ENCODE measurements at regions not wholly inside any gene's neighbourhood (a gene's known extent, or its start where the extent isn't known, plus 50 kb on each side); places are given as distances from the start of the nearest gene placed in this dataset.

GRCh38 chr19:30088567-30088966 is 146.5 kb downstream of the URI1 start:
- H3K36me3 ChIP-seq (ENCODE audit: insufficient read depth, low read length): no peaks in the 10 kb centered on the region
- H3K4me3 ChIP-seq (ENCODE audit: low read depth, low read length, poor library complexity, severe bottlenecking): no peak overlapping the region
- no peaks in the 10 kb centered on the region for H4K20me1 ChIP-seq (ENCODE audit: insufficient read depth, low read length)
- H3K9me3 ChIP-seq (ENCODE audit: low read length): no peaks in the 10 kb centered on the region
- H3K79me2 ChIP-seq (ENCODE audit: insufficient read depth, low read length): no peaks in the 10 kb centered on the region
- H3F3A ChIP-seq (ENCODE audit: insufficient read depth, low read length): no peaks in the 10 kb centered on the region
- H3K4me1 ChIP-seq (ENCODE audit: insufficient read depth, low read length, severe bottlenecking): no peaks in the 10 kb centered on the region
- no peak overlapping the region for H2AFZ ChIP-seq (ENCODE audit: low read length)
- no peak overlapping the region for H3K4me2 ChIP-seq (ENCODE audit: low read length)
- no peaks in the 10 kb centered on the region; the same call in 1 of the 2 replicates for H3K27me3 ChIP-seq (ENCODE audit: insufficient read depth, low read length)
- H3K9ac ChIP-seq (ENCODE audit: low read length): no peak overlapping the region
- no peaks in the 10 kb centered on the region for H3K9me2 ChIP-seq (ENCODE audit: low read depth, low read length)
- H3K27ac ChIP-seq (ENCODE audit: low read depth, low read length, poor library complexity, severe bottlenecking): no peak overlapping the region
- TF ChIP-seq EZH2 (IDR thresholded peaks at IDR 0.05; ENCODE audit: borderline replicate concordance, low read length): no peak
- TF ChIP-seq, protein P1, sequence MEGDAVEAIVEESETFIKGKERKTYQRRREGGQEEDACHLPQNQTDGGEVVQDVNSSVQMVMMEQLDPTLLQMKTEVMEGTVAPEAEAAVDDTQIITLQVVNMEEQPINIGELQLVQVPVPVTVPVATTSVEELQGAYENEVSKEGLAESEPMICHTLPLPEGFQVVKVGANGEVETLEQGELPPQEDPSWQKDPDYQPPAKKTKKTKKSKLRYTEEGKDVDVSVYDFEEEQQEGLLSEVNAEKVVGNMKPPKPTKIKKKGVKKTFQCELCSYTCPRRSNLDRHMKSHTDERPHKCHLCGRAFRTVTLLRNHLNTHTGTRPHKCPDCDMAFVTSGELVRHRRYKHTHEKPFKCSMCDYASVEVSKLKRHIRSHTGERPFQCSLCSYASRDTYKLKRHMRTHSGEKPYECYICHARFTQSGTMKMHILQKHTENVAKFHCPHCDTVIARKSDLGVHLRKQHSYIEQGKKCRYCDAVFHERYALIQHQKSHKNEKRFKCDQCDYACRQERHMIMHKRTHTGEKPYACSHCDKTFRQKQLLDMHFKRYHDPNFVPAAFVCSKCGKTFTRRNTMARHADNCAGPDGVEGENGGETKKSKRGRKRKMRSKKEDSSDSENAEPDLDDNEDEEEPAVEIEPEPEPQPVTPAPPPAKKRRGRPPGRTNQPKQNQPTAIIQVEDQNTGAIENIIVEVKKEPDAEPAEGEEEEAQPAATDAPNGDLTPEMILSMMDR (IDR thresholded peaks at IDR 0.05; ENCODE audit: low read length): no peak

- no peaks in the 10 kb centered on the region for H3K79me2 ChIP-seq (ENCODE audit: insufficient read depth, low read length)
- no peak overlapping the region for H3K27ac ChIP-seq (ENCODE audit: low read depth, low read length, poor library complexity, severe bottlenecking)
- H3K4me3 ChIP-seq (ENCODE audit: low read depth, low read length, poor library complexity, severe bottlenecking): no peak overlapping the region
- H3K9ac ChIP-seq (ENCODE audit: low read length): no peak overlapping the region
- H3K9me2 ChIP-seq (ENCODE audit: low read depth, low read length): no peaks in the 10 kb centered on the region
- H3K36me3 ChIP-seq (ENCODE audit: insufficient read depth, low read length): no peaks in the 10 kb centered on the region
- TF ChIP-seq EZH2 (IDR thresholded peaks at IDR 0.05; ENCODE audit: borderline replicate concordance, low read length): no peak
- TF ChIP-seq, protein P1 (IDR thresholded peaks at IDR 0.05; ENCODE audit: low read length): no peak
- no peaks in the 10 kb centered on the region for H3K9me3 ChIP-seq (ENCODE audit: low read length)
- H3K4me2 ChIP-seq (ENCODE audit: low read length): no peak overlapping the region
- H3F3A ChIP-seq (ENCODE audit: insufficient read depth, low read length): no peaks in the 10 kb centered on the region
- no peak overlapping the region for H2AFZ ChIP-seq (ENCODE audit: low read length)
- H4K20me1 ChIP-seq (ENCODE audit: insufficient read depth, low read length): no peaks in the 10 kb centered on the region
- H3K27me3 ChIP-seq (ENCODE audit: insufficient read depth, low read length): no peaks in the 10 kb centered on the region; the same call in 1 of the 2 replicates
- no peaks in the 10 kb centered on the region for H3K4me1 ChIP-seq (ENCODE audit: insufficient read depth, low read length, severe bottlenecking)
Observed at GRCh38 chr19:30089086-30089665, 147.1 kb downstream of the URI1 start.

DNA sequence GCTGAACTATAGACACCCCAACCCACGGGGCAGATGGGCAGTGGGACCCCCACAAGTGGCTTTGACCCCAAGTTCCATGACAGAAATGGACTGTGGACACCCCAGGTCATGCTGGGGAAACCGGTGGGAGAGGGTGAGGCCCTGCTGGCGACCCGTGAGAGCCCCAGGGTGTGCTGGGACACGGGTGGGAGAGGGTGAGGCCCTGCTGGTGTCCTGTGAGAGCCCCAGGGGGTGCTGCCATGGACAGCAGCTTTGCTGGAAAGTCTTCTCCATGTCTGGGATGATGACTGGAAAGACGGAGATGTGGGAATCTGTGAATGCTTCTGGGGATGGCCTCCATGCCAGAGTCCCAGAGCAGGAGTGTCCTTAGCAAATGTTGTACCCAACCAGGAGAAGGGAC is 148.4 kb downstream of the URI1 start:
- H3K36me3 ChIP-seq (ENCODE audit: insufficient read depth, low read length): no peaks in the 10 kb centered on the region
- H3K9me3 ChIP-seq (ENCODE audit: low read length): no peaks in the 10 kb centered on the region
- TF ChIP-seq EZH2 (IDR thresholded peaks at IDR 0.05; ENCODE audit: borderline replicate concordance, low read length): no peak
- TF ChIP-seq, protein P1 (IDR thresholded peaks at IDR 0.05; ENCODE audit: low read length): no peak
- no peak overlapping the region for H3K4me3 ChIP-seq (ENCODE audit: low read depth, low read length, poor library complexity, severe bottlenecking)
- no peaks in the 10 kb centered on the region for H3K9me2 ChIP-seq (ENCODE audit: low read depth, low read length)
- no peaks in the 10 kb centered on the region; the same call in 1 of the 2 replicates for H3K27me3 ChIP-seq (ENCODE audit: insufficient read depth, low read length)
- H3F3A ChIP-seq (ENCODE audit: insufficient read depth, low read length): no peaks in the 10 kb centered on the region
- H3K79me2 ChIP-seq (ENCODE audit: insufficient read depth, low read length): no peaks in the 10 kb centered on the region
- H3K9ac ChIP-seq (ENCODE audit: low read length): no peak overlapping the region
- no peak overlapping the region for H3K27ac ChIP-seq (ENCODE audit: low read depth, low read length, poor library complexity, severe bottlenecking)
- H2AFZ ChIP-seq (ENCODE audit: low read length): no peak overlapping the region
- no peaks in the 10 kb centered on the region for H3K4me1 ChIP-seq (ENCODE audit: insufficient read depth, low read length, severe bottlenecking)
- no peak overlapping the region for H3K4me2 ChIP-seq (ENCODE audit: low read length)
- H4K20me1 ChIP-seq (ENCODE audit: insufficient read depth, low read length): no peaks in the 10 kb centered on the region
